ENCODE measurements at regions not wholly inside any gene's neighbourhood (a gene's known extent, or its start where the extent isn't known, plus 50 kb on each side); places are given as distances from the start of the nearest gene placed in this dataset.

GRCh38 chr9:12368569-12368968, 324.6 kb upstream of the TYRP1 start:
- no peak for TF ChIP-seq REST (IDR thresholded peaks at IDR 0.05; ENCODE audit: insufficient read depth in 1 of 2, low read depth in 2 of 2, low read length in 2 of 2)
- no peak for TF ChIP-seq POLR2AphosphoS5 (IDR thresholded peaks at IDR 0.05; ENCODE audit: low read depth, low read length)
- no peak for TF ChIP-seq SIN3A (IDR thresholded peaks at IDR 0.05; ENCODE audit: borderline replicate concordance, insufficient read depth, low read length)
- TF ChIP-seq TAF1 (IDR thresholded peaks at IDR 0.05; ENCODE audit: borderline replicate concordance, insufficient read depth, low read length), result no peak
- no peak for TF ChIP-seq FOXP2 (optimal IDR thresholded peaks at IDR 0.05; ENCODE audit: borderline replicate concordance, extremely low read depth, extremely low read length, insufficient read depth)

Measured in PFSK-1 (cell line).